ENCODE measurements at regions not wholly inside any gene's neighbourhood (a gene's known extent, or its start where the extent isn't known, plus 50 kb on each side); places are given as distances from the start of the nearest gene placed in this dataset.

DNA sequence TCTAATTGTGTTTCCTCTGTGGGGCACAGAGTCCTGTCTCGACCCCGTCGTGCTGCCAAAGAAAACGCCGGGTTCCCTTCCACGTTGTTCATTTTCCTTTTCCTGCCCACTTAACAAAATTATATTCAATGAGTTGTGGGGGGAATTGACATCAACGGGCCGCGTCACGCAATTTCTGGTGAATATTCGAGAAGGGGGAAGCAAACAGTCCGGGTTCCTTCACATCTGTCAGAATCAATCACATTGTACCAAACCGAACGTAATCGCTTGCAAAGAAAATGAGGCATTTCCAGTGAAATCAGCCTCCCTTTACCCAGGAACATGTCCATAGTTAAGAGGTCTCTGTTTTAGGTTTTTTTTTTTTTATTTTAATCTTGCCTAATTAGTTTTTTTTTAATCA is 243.5 kb downstream of the SHOX start (continued):
- TF ChIP-seq ZNF24 (IDR thresholded peaks at IDR 0.05) = no peak
- TF ChIP-seq, protein P1, sequence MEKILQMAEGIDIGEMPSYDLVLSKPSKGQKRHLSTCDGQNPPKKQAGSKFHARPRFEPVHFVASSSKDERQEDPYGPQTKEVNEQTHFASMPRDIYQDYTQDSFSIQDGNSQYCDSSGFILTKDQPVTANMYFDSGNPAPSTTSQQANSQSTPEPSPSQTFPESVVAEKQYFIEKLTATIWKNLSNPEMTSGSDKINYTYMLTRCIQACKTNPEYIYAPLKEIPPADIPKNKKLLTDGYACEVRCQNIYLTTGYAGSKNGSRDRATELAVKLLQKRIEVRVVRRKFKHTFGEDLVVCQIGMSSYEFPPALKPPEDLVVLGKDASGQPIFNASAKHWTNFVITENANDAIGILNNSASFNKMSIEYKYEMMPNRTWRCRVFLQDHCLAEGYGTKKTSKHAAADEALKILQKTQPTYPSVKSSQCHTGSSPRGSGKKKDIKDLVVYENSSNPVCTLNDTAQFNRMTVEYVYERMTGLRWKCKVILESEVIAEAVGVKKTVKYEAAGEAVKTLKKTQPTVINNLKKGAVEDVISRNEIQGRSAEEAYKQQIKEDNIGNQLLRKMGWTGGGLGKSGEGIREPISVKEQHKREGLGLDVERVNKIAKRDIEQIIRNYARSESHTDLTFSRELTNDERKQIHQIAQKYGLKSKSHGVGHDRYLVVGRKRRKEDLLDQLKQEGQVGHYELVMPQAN (conservative IDR thresholded peaks at IDR 0.05) = no peak
- no peak for TF ChIP-seq CHD2 (IDR thresholded peaks at IDR 0.05; ENCODE audit: borderline replicate concordance, low read depth, low read length)
- TF ChIP-seq, protein P2, sequence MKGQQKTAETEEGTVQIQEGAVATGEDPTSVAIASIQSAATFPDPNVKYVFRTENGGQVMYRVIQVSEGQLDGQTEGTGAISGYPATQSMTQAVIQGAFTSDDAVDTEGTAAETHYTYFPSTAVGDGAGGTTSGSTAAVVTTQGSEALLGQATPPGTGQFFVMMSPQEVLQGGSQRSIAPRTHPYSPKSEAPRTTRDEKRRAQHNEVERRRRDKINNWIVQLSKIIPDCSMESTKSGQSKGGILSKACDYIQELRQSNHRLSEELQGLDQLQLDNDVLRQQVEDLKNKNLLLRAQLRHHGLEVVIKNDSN (IDR thresholded peaks at IDR 0.05; ENCODE audit: borderline replicate concordance, extremely low read length, insufficient read depth, low read depth, low read length) = no peak

DNA sequence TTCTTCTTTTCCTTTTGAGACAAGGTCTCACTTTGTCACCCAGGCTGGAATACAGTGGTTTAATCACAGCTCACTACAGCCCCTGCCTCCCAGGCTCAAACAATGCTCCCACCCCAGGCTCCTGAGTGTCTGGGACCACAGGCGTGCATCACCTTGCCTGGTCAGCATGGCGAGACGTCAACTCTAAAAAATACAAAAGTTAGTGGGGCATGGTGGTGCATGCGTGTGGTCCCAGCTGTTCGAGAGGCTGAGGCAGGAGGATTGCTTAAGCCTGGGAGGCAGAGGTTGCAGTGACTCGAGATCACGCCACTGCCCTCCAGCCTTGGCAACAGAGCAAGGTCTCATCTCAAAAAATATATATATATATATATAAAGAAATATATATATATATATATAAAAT is 242.4 kb downstream of the SHOX start:
- Histone ChIP-seq H3K79me2 (ENCODE audit: control insufficient read depth, insufficient read depth, low read length) (no peaks in the 10 kb centered on the region), H3K4me1 (ENCODE audit: control insufficient read depth, insufficient read depth, low read length) (no peaks in the 10 kb centered on the region), H3K27me3 (replicated peaks in 1 of 2; ENCODE audit: control insufficient read depth in 2 of 2, insufficient read depth in 2 of 2, low read length in 1 of 2) (no peaks in the 10 kb centered on the region), H3K4me2 (ENCODE audit: control insufficient read depth, insufficient read depth) (no peak overlapping the region), H3K9ac (ENCODE audit: control insufficient read depth, insufficient read depth, low read length) (no peak overlapping the region), H3K4me3 (no peak overlapping the region), H2AFZ (ENCODE audit: control insufficient read depth, low read depth, low read length) (no peak overlapping the region), H3K27ac (ENCODE audit: control insufficient read depth, insufficient read depth) (no peak overlapping the region), H3K9me3 (replicated peaks; ENCODE audit: control insufficient read depth, insufficient read depth, low read length) (peaks cover 3% of the 10 kb centered on the region; the same call in 1 of the 3 replicates), H4K20me1 (ENCODE audit: control insufficient read depth, insufficient read depth) (no peaks in the 10 kb centered on the region), H3K36me3 (ENCODE audit: control insufficient read depth in 2 of 2, insufficient read depth in 2 of 2, low read length in 1 of 2) (no peaks in the 10 kb centered on the region)
- TF ChIP-seq, protein P3, sequence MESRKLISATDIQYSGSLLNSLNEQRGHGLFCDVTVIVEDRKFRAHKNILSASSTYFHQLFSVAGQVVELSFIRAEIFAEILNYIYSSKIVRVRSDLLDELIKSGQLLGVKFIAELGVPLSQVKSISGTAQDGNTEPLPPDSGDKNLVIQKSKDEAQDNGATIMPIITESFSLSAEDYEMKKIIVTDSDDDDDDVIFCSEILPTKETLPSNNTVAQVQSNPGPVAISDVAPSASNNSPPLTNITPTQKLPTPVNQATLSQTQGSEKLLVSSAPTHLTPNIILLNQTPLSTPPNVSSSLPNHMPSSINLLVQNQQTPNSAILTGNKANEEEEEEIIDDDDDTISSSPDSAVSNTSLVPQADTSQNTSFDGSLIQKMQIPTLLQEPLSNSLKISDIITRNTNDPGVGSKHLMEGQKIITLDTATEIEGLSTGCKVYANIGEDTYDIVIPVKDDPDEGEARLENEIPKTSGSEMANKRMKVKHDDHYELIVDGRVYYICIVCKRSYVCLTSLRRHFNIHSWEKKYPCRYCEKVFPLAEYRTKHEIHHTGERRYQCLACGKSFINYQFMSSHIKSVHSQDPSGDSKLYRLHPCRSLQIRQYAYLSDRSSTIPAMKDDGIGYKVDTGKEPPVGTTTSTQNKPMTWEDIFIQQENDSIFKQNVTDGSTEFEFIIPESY (IDR thresholded peaks at IDR 0.05) = no peak
- TF ChIP-seq NFYB (IDR thresholded peaks at IDR 0.05; ENCODE audit: insufficient read depth, low read depth, low read length) (no peak), EP300 (IDR thresholded peaks at IDR 0.05; ENCODE audit: borderline replicate concordance in 1 of 2, control insufficient read depth in 1 of 2, low read depth in 2 of 2, low read length in 2 of 2) (no peak), MYB (IDR thresholded peaks at IDR 0.05; ENCODE audit: borderline replicate concordance, low read depth, low read length) (no peak), POLR2AphosphoS5 (IDR thresholded peaks at IDR 0.05; ENCODE audit: low read length) (no peak), RCOR1 (conservative IDR thresholded peaks at IDR 0.05; ENCODE audit: low read depth, low read length) (no peak), ZBED1 (IDR thresholded peaks at IDR 0.05; ENCODE audit: borderline replicate concordance) (no peak), SUPT20H (IDR thresholded peaks at IDR 0.05; ENCODE audit: borderline replicate concordance, control insufficient read depth, low read depth, low read length) (no peak), BHLHE40 (IDR thresholded peaks at IDR 0.05; ENCODE audit: borderline replicate concordance in 1 of 2, low read depth in 2 of 2, low read length in 1 of 2) (no peak), BACH1 (IDR thresholded peaks at IDR 0.05; ENCODE audit: borderline replicate concordance) (no peak)
- BruUV-seq (replicated peaks) = no TSS peak
- ATAC-seq (no peak), DNase-seq (ENCODE audit: low read depth, low spot score) (no peak), FAIRE-seq (no peak)
- ChIA-PET RAD21 (ENCODE audit: unreplicated experiment) (no interaction called here), POLR2A (no interaction called here), SMC1A (ENCODE audit: uncharacterized antibody, unreplicated experiment) (no interaction called here), CTCF (no interaction called here)
- intact Hi-C loops (cut with micrococcal nuclease; ENCODE audit: unreplicated experiment) (no loop called here), in situ Hi-C loops (cut with MboI) (no loop called here)
- 67% methylated on average over 7 of the region's 7 CpGs for WGBS (ENCODE audit: insufficient coverage, insufficient replicate concordance, low lambda C conversion rate, missing lambda C conversion rate)
